ENCODE measurements at regions not wholly inside any gene's neighbourhood (a gene's known extent, or its start where the extent isn't known, plus 50 kb on each side); places are given as distances from the start of the nearest gene placed in this dataset.

DNA sequence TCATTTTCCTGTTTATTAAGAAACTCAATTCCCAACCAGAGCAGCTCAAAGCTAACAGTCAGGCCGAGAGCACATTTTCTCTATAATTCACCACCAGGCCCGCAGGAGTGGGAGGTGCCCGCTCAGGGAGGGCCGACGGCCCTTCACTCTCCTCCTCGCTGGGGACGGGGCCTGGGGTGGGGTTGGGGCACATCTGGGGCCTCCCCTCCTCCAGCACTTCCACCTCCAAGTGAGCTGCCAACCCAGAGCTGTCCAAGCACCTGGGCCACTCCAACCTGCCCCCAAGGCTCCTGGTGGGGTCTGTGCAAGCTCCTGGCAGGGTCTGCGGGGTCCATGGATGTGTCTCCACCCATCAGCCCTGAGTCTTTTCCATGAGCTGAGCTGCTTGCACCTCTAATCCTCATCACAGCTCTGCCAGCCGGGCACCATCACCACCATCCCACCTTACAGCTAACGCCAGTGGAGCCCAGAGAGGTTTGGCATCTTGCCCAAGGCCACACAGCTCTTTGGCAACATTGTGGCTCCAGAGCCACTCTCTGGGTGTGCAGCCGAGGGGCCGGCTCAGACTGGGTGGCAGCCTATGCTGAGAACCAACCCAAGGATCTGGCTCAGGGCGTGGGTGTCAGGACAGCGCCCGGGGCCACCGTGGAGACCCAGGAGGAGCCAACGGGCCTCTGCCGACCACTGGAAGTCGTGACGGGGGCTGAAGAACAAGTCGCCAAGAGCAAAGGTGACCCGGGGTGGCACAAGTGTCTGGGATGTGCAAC lies 193.5 kb downstream of the BRD1 start:
- TF ChIP-seq EZH2 (IDR thresholded peaks at IDR 0.05; ENCODE audit: borderline replicate concordance, insufficient read depth, low read depth, low read length, poor library complexity, severe bottlenecking), result no peak
- TF ChIP-seq, protein P1, sequence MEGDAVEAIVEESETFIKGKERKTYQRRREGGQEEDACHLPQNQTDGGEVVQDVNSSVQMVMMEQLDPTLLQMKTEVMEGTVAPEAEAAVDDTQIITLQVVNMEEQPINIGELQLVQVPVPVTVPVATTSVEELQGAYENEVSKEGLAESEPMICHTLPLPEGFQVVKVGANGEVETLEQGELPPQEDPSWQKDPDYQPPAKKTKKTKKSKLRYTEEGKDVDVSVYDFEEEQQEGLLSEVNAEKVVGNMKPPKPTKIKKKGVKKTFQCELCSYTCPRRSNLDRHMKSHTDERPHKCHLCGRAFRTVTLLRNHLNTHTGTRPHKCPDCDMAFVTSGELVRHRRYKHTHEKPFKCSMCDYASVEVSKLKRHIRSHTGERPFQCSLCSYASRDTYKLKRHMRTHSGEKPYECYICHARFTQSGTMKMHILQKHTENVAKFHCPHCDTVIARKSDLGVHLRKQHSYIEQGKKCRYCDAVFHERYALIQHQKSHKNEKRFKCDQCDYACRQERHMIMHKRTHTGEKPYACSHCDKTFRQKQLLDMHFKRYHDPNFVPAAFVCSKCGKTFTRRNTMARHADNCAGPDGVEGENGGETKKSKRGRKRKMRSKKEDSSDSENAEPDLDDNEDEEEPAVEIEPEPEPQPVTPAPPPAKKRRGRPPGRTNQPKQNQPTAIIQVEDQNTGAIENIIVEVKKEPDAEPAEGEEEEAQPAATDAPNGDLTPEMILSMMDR (IDR thresholded peaks at IDR 0.05), result no peak
